ENCODE measurements at regions not wholly inside any gene's neighbourhood (a gene's known extent, or its start where the extent isn't known, plus 50 kb on each side); places are given as distances from the start of the nearest gene placed in this dataset.

- no peak for DNase-seq
Observed at GRCh38 chr20:22744341-22745193, 160.2 kb upstream of the FOXA2 start.

- DNase-seq: no peak
Observed at GRCh38 chr20:22745194-22745500, 160.8 kb upstream of the FOXA2 start.

GRCh38 chr20:22746957-22747356 lies 162.6 kb upstream of the FOXA2 start:
- no peak for DNase-seq

DNA sequence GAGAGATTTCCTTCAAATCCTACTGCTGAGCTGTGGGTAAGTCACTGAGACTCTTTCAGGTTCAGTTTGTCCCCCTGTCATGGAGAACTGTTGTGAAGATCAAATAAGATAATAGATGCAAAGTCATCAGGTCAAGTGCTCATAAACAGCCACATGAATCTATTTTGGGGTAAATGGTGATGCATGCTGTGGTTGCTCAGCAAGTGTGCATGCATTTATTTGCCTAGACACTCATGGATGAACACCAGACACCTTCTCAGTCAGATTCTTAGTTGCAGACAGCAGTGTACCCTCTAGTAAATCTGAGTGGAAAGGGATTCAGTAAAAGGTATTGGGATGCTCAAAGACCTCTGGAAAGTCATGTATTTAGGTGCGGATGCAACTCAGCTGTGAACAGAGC lies 168.0 kb upstream of the FOXA2 start:
- DNase-seq: no peak

DNA sequence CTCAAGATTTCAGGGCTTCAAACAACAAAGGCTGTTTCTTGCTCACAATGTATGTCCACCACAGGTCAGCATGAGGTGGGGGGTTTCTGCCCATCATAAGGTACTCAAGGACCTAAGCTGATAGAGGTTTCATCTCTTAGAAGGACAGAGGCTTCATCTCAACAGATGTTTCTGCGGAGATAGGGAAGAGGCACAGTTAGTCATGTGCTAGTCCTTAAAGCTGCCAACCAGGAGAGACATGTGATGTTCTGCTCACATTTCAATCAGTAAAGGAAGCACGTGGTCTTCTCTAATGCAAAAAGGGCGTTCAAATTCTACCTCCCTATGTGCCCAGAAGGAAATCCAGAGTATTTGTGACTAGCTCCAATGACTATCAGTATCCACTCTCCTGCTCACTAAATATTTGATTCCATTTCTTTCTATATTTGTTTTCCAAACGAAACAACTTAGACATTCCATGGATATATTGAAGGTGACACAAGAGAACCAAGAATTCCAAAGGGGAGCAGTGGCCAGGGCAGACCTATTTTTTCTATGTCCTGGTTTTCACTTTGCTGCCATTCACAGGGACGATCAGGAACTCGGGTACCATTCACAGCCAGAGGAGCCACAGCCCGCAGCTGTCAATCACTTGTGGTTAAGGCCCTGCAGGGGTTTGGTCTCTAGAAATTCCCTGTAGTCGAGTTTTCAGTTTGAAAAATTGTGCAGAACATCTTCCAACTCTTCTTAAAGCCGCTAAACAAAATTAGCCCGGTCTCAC lies 173.2 kb upstream of the FOXA2 start:
- DNase-seq: no peak

GRCh38 chr20:22758815-22759214 lies 174.4 kb upstream of the FOXA2 start:
- no peak for DNase-seq

DNA sequence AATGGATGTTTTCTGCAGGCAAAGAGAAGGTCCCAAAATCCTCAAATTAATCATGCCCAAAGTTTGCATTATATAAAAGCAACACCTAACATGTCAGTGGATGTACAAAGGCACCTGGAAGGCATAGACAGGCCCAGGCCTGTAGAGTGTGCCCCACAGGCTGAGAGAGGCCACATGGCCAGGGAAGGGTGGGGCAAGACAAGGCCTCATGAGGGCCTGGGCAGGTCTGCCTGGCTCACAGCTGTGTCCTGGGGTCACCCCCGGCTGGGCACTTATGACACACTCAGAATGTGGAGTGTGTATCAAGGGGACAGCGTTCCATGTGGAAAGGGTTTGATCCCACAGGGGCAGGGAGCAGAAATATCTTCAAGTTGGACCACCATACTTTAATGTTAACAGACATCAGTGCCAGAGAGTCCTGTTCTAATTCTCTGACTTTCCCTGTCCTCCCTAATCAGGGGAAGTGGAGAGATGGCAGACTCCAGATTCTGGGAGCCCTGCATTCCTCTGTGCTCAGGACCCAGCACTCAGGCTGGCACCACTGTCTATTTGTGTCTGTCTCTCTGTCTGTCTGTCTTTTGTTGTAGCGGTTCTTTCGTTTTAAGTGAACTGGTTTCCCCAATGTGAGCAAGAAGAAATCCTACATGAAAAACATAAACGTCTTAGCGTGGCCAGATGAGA lies 178.3 kb upstream of the FOXA2 start:
- DNase-seq: no peak

DNA sequence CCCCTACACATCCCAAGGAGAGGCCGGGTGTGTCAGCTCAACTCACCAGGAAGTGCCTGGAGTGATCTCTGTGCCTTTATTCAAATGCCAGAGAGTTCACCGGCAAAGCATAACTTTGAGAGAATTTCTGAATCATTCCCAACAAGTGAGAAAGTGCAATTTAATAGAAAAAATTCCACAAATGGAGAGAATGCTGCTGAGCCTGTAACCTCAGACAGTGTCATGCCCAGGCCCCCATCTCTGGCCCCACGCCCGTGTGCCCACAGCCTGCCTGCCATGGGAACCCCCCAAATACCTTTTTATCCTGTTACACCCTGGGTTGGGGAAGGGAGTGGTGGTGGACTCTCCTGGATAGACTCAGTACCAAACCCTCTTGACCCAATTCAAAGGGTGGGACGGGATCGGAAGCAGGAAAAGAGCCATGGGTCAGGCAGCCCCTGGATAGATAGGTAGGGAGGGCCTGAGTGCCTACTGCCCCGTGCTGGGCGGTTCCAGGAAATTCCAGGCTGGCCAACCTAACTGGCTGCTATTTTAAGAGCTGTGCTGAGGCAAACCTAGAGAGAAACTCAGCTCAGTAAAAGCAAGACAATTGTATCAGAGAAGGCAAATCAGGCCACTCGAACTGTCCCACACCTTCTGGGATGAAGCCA lies 179.0 kb upstream of the FOXA2 start:
- no peak for DNase-seq

DNA sequence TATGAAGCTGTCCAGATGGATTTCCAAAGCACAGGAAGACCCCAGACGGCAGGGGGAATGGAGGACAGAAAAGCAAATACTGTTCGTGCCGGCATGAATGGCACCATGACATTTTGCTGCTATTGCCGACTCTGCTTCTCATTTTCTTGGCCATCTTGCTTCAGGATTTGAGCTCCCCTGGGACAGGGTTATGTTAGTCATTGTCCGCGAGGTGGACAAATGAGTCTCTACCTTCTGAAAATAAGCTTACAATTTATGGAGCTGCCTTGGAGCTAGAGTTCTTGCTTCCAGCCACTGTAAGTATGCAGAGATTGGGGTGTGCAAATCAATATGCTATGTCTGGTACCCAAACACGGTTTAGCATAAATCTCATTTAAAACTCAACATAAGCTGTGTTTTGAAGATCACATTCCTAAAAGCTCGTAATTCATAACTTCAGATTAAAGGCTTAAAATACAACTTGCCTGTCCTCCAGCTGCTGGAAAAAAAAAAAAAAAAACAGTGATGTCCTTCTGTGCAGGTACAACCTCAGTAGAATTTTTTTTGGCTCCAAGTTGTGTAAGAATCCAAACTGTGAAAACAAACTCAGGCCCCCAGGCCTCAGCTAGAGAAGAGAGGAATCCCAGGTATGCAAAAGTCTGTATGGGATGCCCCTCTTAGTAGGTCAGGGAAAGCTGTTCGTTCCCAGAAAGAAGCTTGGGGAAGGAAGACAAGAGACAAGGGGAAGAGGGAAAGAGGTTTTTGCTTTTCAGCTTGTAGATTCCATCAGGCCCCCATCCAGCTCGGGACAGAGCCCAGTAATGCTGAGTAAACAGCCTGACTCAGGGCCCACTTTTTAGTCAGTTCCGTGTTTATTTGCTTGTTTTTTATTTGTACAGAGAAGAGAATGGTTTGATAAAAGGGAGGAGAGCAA lies 184.2 kb upstream of the FOXA2 start:
- DNase-seq: no peak

- no peak for DNase-seq
Observed at GRCh38 chr20:22770241-22770800, 185.9 kb upstream of the FOXA2 start.

- DNase-seq: no peak
Observed at GRCh38 chr20:22771706-22772105, 187.3 kb upstream of the FOXA2 start.

DNA sequence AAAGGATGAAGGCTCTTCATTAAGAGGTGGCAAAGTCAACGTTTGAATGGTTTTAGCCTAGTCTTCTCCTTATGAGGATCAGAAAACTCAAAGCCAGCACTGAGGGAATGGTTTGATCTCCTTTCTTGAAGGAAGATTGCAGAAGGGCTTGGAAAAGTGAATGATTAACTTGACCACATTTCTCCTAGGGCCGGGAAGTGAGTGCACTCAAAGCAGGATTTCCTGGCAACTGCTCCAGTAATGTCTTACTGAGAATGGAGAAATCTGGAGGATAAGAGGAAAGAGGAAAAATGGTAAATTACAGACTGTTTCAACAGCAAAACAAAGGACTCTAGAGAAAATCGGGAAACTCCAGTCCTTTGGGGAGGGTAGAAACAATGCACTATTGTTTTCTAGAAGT lies 189.0 kb upstream of the FOXA2 start:
- DNase-seq: no peak

GRCh38 chr20:22775256-22775655 lies 190.9 kb upstream of the FOXA2 start:
- no peak for DNase-seq

DNA sequence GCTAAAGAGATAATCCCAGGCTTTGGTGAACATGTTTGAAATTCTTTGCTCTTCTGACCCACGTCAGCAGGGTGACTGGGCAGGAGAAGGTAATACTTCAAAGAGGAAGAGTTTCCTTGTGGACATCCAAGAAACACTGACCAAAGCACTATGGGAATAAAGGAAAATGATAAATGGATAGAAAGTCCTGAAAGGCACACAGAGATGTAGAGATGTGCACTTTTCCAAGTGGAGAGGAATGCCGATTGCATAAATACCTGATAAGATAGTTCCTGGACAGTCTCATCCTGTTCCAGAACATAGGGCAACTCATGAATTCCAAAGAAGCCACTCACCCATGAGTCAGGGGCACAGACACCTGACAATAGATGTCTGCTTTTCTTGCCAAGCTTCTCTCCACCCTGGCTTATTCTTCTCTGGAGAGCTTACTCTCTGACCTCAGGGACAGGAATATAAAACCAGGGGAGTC lies 191.3 kb upstream of the FOXA2 start:
- no peak for DNase-seq

GRCh38 chr20:22776369-22776768 lies 192.0 kb upstream of the FOXA2 start:
- DNase-seq: no peak

DNA sequence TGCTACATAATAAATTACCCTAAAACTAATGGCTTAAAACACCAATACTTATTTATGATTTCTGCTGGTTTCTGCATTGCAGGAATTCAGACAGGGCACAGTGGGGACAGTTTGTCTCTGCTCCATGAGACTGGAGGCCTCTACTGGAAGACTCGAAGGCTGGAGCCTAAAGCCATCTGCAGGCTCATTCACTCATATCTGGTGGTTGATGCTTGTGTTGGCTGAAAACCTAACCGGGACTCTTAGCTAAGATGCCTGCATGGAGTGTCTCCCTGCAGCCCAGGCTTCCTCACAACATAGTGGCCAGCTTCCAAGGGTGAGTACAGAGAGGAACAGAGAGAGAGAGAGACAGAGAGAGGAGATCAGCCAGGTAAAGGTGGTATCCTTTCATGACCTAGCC lies 195.5 kb upstream of the FOXA2 start:
- no peak for DNase-seq

- no peak for DNase-seq
Observed at GRCh38 chr20:22781869-22782268, 197.5 kb upstream of the FOXA2 start.

DNA sequence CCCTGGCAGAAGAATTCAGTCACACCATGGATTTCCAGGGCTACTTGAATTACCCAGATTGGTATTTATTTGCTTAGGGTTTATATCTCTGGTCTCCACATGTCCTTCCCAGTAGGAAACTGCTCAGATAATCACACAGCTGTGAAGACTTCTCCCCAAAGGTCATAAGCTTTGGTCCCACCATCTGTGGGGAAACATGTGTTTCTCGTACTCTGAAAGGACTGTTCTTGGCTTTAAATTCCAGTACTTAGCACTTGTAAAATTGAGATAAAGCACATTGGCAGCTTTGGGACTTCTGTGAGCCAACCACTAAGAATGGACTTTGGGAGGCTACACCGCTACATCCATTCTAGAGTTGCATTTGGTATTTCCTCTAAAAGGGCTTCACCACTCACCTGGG lies 205.3 kb upstream of the FOXA2 start:
- DNase-seq: no peak

- no peak for DNase-seq
Observed at GRCh38 chr20:22791396-22791795, 207.0 kb upstream of the FOXA2 start.

DNA sequence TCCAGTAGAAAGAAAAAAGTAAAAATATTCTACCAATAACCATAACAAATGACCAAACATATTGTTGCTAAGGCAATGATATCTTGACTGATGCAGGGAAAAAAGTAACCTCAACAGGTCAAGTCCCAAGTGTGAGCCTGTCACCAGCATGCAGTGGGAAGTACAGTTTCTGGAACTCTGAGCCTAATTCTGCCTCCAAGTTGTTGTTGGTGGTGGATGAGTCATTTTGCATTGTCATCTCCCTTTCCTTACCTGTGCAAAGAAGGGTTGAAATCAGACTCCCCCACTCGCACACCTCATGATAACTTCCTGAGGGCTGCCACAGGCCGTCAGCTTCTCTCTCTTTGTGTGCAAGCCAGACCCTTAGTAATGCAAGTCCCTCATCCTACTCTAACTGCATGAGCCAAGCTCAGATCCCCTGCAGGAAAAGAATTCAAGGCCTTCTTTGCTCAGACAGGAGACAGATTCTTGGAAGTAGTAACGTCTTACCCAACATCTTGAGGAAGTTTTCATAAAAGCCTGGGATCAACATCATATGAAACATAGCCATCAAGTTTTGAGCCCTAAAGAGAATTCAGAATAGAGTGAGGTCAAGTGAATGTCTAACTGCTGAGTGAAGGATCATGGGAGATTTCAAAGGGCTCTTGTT lies 207.6 kb upstream of the FOXA2 start:
- no peak for DNase-seq

DNA sequence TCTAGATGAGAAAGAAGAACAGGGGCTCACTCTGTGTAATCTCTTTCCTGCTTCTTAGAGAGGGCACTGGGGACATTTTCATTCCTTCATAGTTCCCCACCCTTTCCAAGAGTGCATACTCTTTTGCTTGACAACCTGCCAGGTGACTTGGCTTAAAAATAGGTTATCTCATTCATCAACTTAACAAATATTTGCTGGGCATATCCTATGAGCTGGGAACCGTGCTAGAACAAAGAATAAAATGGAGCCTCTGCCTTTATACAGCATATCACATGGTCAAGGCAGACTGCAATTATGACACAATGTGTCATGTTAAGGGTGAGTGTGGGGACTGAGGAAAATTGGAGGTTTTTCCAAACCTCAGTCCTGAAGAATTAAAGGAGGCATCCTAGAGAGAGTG lies 209.8 kb upstream of the FOXA2 start:
- DNase-seq: no peak
